SKM-1 (cell line): ENCODE measurements at regions not wholly inside any gene's neighbourhood (a gene's known extent, or its start where the extent isn't known, plus 50 kb on each side); places are given as distances from the start of the nearest gene placed in this dataset.
"Not testable (repeated sequence)": the region's sequence is repeated elsewhere in the genome, so short reads cannot be mapped to it uniquely, and the experiment has no call there.

ENCODE experiments used
- DNase-seq: peaks from one replicate; lab custom pipeline; 2025; ENCODE audit not compliant: unreplicated experiment; lab: John Stamatoyannopoulos, UW

DNA sequence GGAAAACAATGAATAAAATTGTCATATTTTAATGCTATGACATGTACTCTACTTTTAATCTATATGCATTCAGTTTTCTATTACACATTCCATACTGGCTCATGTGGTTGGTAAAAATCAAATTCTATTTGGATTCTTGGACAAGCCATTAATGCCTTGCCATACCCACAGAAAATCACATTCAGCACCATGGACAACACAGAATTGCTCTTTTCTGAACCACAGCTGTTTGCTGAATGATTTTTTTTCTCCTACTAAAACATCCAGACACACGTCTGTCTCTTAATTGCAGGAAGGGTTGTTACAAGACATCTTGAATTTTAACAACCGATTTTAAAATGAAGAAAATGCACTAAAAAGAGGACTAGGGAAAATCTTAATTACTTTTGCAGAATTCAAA is 675.6 kb downstream of the BRINP1 start:
- no peak for DNase-seq

DNA sequence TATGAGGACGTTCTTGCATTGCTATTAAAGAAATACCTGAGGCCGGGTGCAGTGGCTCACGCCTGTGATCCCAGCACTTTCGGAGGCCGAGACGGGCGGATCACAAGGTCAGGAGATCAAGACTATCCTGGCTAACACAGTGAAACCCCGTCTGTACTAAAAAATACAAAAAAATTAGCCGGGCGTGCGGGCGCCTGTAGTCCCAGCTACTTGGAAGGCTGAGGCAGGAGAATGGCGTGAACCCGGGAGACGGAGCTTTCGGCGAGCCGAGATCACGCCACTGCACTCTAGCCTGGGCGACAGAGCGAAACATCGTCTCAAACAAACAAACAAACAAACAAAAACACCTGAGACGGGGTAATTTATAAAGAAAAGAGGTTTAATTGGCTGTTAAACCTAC is 674.0 kb downstream of the BRINP1 start:
- not testable (repeated sequence) for DNase-seq

DNA sequence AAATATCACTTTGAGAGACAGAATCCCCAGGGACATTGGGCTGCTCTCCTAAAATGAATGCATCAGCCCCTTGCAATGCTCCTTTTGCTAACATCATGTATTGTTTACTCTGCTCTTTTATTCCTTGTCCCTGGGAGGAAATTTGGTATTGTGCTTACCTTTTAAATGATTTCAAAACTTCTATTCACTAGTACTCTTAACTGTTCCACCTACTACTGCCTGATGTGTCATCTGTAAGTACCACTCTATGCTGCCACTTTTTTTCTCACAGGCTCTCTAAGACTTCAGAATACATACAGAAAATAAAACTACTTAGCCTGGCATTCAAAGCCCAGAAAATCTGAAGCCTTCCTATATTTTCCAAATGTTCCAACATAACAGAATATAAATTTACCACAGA is 667.2 kb downstream of the BRINP1 start:
- DNase-seq, result no peak

DNA sequence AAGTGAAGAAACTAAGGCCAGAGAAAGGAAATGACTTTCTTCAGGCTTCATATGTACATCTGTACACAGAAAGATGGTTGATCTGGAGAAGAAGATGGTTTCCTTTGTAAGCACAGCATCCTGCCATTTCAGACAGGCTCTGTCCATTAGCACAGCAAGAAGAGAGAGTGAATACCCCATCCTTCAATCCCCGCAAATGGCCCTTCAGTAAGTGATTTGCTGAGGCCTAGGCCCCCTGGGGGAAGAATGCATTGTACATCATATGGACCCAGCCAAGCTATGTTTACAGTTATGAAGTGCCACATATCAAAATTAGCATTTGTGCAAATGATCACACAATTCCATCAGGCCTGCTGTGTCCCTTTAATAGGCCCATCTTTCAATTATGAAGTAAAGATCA is 657.4 kb downstream of the BRINP1 start:
- DNase-seq, result no peak

DNA sequence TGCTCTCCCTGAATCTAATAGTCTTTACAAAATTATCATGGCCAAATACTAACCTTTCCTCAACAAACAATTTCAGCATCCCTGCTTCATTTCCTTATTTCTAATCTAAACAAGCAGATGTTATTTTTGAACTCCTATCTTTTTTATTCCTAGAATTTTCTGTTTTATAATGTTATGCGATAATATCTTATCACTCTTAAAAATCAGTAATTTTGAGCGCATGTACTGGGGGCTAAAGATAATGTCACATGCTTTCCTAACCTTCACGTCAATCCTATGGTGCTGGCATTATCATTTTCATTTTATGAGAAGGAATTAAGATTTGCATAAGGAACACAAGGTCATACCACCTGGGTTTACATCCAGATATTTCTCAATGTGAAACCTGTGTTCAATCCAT is 648.0 kb downstream of the BRINP1 start:
- DNase-seq, result no peak

DNA sequence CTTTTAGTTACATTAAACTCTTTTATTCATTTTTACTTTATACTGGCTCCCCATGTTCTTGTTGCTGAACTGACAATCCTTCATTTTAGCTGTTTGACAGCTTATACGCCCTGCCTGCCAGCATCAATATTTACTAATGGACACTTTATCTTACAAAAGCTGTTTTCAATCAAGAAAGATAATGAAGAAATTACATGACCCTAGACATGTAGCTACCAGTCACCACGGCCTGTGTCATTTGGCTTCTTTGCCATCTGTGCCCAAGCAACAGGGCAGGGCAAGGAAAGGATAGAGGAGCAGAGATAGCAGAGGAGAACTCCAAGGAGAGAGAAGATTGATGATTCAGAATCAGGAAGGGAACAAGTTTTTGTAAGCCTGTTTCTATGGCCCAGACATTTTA is 647.3 kb downstream of the BRINP1 start:
- DNase-seq, result no peak

DNA sequence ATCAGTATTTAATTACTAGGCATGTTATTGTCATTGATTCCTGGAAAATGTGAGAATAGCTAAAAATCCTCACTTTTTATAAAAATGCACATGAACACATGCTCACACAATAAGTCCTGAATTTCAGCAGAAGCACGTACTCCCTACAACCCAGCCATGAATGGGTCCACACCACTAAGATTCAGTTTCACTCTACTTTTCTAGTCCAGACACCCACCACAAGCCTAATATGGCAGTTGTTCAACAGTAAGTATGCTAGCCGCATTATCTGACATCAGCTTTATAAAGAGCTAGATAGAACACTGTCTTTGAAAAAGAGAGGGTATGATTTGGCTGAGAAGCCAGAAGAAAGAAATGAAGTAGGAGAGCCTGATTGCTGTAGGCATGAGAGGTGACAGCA is 639.3 kb downstream of the BRINP1 start:
- DNase-seq, result no peak

DNA sequence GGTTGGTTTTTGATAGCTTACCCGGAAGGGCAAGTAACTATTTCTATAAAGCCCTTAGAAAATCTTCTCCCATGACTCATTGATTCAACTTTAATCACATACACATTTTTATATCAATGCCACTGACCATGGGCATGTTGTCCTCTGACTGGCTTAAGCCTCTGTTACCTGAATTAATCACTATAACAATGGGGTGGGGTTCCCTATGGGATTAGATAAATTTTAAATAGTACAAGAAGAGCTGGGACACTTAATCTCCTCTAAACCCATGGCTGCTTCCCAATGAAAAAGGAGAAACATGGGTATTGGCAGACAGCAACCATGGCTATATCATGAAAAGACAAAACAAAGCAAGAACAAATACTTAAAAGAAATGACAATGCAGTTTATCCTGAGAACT is 636.2 kb downstream of the BRINP1 start:
- DNase-seq, result no peak

DNA sequence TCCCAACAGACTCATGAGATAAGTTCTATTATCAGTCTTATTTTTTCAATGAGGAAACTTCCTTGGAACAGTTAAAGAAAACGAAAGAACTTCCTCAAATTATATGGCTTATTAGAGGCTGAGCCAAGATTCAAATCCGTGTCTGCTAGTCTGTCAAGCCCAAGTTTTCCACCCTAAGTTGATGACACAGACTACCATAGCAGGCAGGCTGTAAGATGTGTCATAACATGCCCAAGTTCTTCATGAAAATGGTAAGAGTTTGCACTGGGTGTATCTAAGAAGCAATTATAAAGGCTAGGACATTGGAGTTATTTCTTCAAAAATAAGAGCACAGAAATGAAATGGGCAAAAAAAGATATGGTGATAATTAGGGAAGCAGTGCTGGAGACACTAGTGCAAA is 634.5 kb downstream of the BRINP1 start:
- no peak for DNase-seq

DNA sequence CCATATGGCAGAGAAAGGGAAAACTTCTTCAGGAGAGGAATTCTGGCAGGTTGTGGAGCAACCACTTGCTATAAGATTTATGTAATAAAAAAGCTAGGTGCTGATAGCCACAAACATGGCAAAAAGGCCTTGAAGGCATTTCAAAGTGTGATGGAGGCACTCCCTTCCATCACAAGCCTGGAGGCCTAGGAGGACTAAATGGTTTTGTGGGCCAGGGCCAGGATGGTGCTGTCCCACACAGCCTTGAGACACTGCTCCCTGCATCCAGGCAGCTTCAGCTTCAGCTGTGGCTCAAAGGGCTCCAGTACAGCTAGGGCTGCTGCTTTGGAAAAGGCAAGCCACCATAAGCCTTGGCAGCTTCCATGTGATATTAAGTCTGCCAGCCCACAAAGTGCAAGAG is 632.8 kb downstream of the BRINP1 start:
- DNase-seq, result no peak

DNA sequence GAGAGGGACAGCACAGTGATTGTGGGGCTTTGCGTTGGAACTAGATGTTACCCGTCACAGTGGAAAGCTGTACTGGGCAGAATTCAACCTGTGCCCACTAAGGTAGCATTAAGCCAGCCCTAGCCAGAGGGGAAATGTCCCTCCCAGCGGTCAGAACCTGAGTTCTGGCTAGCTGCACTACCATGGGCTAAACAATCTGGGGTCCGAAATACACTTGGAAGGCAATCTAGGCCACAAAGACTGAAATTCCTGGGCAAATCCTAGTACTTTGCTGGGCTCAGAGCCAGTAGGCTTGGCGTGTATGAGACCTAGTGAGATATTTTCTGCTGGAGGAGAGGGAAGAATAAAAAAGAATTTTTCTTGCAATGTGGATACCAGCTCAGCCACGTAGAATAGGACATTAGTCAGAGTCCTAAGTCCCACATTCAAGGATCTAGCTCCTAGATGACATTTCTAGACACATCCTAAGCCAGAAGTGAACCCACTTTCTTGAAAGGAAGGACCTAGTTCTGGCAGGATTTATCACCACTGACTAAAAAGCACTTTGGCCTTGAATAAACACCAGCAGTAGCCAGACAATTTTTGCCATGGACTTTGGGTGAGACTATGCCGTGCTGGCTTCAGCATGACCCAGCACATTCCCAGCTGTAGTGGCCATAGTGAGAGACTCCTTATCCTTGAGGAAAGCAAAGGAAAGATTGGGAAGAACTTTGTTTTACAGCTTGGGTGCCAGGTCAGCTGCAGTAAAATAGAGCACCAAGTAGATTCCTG is 618.0 kb downstream of the BRINP1 start:
- no peak for DNase-seq

DNA sequence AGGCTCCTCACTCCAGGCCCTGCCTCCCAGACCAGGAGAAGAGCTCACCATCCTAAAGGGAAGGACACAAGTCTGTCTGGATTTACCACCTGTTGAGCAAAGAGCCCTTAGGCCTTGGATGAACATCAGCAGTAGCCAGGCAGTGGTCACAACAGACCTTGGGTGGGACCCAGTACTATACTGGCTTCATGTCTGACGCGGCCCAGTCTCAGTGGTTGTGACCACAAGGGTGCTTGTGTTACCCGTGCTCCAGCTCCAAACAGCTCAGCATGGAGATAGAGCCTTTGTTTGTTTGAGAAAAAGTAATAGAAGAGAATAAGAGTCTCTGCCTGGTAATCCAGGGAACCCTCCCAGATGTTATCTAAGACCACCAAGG is 617.4 kb downstream of the BRINP1 start:
- DNase-seq, result no peak

DNA sequence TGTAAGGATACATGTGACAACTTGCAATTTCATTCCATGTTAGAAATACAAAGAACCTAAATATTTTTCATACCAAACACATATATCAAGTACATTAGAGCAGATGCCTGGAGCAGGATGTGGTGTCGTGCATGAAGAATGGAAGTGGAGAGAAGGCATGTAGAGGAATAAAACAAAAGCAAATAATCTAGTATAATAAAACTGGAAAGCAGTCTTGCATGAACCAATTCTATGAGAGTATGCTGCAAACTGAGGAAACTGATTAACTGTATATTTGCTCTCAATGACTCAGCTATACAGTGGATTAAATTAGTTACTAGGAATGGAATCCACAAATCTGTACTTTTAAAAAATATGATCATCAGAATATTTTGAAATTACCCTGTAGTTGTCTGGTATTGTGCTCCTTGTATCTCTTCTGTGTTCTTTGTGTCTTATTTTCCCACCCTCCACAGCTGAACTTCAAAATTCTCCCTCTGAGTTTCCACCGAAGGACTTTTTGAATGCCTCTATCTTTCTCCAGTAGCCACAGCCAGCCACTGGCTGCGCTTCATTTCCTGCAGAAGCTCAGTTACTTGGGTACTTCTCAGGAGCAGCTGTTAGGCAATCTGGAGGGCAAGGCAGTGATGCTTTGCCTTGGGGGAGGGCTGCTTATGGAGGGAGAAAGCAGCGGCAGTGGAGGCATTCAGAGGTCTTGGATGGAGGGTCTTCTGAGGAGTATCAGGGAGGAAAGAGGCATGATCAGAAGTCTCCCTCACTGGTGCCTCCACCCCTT is 608.0 kb downstream of the BRINP1 start:
- DNase-seq, result no peak

DNA sequence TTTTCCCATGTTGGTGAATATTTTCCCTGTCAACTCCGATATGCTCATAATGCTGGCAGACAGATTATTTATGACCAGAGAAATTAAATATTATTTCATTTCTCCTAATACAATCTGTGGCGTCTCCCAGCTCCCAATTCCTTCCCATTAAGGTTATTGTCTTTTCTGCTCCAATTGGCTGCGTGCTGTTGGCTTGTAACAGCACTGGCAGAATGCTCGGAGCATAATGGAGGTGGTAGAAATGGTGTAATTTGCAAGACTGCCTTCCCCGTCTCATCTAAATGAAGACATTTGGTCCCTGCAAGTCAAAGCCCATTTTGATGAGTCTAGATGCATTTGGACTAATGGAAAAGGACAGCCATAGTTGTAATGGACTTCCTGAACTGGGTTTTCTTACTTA is 601.7 kb downstream of the BRINP1 start:
- no peak for DNase-seq

DNA sequence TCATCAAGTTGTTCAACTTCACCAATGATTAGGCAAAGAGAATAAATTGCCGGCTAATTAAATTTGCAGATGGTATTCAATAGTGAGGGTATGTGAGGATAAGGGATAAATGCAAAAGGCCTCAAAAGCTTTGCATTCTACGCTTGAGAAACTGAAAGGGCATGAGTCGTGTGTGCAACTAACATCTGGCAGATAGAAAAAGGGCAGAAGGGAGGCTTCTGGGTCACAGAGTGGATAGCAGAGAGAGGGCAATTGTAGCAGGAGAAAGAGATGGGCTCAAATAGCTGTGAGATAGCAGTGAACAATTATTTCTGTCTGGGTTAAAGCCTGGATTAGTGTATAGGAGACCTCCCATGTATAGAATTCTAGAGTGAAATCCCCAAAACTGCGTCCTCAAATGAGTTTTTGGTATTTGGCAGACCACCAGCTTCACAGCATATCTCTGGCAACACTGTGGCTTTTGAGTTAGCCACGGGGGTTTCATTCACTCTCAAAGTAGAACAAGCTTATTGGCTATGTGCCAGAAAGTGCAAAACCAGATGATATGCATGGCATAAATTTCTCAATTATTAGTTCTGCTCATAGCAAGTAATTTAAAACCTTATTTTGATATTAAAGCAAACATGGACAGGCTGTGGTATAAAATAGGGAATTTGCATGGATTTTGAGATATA is 586.3 kb downstream of the BRINP1 start:
- DNase-seq, result no peak

DNA sequence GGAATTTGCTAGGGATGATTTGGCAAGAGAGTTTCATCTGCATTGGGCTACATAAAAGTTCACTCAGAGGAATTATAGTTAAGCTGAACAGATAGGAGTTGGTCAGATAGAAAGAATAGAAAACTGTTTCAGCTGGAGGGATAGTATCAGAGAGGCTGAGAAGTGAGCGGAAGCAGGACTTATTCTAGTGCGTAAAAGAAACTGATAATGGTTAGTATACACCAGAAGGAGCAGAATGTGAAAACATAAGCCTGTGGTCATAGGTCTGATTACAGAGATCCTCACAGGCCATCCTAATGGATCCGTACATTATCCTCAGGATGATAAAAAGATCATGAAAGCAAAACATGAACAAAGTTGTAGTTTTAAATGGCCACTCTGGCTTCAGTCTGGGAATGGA is 585.2 kb downstream of the BRINP1 start:
- no peak for DNase-seq

DNA sequence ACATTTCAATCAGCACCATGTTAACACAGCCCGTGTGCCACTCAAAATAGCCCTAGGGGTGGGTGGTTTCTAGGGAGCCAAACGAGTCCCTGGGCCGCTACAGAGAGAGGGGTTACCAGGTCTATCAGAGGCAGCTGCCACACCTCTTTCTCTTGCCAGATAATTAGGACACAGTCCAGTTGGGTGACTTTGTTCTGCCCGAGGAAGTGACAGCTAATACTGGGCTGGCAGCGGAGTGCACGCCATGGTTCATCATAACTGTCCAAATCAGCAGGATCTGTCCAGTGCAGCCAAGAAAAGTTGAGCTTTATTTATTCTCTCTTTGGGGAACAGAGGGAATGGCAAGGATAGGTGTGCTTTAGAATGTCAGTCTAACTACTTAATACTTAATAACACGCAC is 583.8 kb downstream of the BRINP1 start:
- no peak for DNase-seq

DNA sequence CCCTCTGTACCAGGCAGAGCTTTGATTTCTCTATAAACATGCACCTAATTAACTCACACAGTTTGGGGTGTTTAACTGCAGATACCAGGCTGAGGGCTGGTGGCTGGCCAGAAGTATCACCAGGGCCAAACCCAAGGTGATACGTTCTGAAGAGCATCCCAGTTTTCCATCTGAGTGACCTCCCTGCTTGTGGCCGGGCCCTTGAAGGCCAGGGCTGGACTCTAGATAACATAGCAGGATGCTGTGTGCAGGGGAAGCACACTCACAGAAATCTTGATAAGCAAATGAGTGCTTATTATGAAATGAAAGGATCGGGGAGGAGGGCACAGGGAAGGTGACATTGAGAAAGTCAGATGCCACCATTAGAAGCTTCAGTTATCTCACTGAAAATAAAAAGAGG is 582.4 kb downstream of the BRINP1 start:
- no peak for DNase-seq

DNA sequence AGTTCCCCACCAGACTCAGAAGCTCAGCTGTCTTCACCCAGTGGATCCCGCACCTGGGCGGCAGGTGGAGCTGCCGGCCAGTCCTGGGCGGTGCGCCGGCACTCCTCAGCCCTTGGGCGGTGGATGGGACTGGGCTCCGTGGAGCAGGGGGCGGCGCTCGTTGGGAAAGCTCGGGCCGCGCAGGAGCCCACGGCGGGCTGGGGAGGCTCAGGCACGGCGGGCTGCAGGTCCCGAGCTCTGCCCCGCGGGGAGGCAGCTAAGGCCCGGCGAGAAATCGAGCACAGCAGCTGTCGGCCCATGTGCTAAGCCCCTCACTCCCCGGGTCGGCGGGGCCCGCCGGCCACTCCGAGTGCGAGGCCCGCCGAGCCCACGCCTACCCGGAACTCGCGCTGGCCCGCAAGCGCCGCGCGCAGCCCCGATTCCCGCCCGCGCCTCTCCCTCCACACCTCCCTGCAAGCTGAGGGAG is 560.0 kb downstream of the BRINP1 start:
- no peak for DNase-seq

DNA sequence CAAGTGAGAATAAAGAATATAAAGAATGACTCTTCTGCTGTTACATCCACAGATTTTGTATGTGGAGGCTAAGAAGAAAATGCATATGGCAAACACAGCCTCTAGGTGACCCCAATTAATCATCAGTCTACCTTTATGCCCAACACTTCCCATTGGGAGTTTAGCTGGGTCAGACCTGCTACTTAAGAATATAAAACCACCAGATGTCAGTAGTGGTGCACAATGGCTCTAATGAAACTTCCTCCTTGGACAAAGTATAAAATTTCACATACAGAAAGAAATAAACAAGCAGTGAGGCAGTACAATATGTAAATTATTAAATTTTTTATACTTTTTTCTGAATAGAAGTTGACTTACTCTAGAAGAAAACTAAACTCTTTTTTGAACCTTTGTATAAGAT is 539.9 kb downstream of the BRINP1 start:
- DNase-seq, result no peak

DNA sequence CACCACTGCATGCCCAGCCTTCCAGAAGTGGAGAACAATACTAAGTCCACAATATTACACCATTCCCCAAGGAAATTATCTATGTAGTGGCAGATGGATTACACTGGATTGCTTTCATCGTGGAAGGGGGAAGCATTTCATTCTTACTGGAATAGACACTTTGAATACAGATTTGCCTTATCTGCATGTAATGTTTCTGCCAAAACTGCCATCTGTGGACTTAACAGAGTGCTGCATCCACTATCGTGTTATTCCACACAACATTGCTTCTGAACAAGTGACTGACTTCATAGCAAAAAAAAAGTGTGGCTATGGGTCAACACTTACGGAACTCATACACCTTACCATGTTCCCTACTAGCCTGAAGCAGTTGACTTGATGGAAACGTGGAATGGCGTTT is 536.9 kb downstream of the BRINP1 start:
- no peak for DNase-seq

DNA sequence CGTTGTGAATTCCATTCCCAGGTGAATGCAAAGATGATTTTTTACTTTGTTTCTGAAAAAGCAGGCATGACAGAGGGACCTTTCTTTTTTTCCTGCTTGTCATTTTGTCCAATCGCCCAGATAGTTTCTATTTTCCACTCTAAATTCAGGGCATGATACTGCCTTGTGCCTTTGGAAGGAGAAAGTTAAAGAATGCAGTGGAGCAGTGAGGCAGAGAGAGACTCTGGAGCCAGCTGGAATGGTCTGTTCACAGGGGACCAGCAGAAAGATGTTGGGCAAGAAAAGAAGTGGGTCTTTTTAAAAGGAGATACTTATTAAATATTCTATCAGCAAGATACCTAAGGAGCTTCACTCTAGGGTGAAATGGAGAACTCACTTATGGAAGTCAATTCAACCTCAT is 532.3 kb downstream of the BRINP1 start:
- no peak for DNase-seq
